ENCODE measurements at regions not wholly inside any gene's neighbourhood (a gene's known extent, or its start where the extent isn't known, plus 50 kb on each side); places are given as distances from the start of the nearest gene placed in this dataset.
"Not testable (repeated sequence)": the region's sequence is repeated elsewhere in the genome, so short reads cannot be mapped to it uniquely, and the experiment has no call there.

DNA sequence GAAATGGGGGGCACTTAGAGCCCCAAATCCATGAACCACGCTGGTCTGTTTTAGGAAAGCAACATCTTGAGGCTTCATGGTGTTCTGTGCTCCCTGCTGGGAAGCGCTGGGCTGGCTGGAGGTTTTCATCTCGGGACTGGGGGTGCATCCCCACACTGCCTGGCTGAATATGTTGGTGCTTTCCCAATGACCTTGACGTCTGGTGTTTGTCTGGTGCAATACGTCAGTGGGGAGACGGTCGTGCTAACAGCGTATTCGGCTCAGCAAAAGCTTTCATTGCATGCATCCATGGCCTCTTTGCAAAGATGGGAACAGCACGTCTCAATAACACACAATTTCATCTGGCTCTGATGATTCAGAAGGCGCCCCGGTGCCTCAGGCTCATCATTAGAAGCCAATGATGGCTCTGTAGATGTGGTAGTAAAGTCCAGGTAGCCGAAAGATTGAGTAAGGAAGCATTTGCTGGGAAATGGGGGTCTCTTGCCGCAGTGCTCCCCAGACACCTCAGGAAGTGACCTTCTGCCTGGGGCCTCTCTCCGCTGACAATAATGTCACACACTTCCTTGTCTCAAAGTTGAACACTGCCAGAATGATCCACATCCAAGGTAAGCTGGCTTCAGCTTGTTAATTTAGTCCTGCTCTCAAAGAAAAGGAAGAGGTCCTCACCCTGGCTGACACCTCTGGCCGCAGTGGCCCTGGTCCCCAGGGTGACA is 97.7 kb downstream of the ING1 start:
- no peak for DNase-seq

DNA sequence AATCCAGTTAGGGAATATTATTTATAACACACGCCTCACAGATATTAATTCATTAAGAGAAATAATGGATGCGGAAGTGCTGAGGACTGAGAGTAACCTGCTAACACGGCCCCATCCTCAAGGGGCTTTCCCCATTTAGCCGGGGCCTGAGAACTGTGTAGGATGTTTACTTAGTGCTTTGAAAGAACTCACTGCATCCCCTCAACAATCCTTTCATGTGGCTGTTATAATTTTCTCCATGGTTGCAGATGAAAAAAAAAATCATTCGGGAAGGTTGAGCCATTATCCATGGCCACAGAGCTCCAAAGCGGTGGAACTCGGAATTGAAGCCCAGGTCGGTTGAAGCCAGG is 98.2 kb downstream of the ING1 start:
- DNase-seq: no peak

DNA sequence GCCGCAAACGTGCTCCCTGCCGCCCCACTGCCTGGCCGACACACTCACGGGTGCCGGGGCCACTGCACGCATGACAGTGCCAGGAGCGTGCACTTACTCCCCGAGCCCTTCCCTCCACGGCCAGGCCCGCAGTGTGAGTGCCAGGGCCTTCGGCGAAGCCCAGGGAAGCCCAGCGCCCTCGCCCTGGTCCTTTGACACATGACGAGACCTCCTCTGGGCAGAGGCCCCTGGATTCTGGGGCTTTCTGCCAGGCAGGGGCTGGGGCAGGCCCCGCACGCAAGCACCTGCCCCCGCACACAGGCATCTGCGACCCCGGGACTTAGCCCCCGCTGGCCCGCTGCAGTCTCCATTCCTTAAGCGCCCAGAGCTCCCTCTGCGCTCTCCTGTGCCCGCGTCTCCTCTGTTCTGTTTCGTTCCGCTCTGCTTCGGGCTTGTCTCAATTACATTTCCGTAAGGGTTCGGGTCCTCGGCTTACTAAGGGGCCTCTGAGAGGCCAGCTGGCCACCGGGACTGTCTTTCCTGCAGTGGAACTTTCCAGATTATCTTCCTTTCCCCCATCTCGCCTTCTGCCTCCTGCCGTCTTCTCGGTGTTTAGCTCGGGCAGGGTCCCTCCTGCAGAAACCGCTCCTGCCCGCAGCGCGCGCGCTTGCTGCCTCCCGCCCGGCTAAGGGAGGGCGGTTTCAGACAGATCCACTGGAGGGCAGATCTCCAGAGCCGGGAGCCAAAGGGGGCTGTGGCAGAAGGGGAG is 98.8 kb downstream of the ING1 start:
- DNase-seq: no peak

DNA sequence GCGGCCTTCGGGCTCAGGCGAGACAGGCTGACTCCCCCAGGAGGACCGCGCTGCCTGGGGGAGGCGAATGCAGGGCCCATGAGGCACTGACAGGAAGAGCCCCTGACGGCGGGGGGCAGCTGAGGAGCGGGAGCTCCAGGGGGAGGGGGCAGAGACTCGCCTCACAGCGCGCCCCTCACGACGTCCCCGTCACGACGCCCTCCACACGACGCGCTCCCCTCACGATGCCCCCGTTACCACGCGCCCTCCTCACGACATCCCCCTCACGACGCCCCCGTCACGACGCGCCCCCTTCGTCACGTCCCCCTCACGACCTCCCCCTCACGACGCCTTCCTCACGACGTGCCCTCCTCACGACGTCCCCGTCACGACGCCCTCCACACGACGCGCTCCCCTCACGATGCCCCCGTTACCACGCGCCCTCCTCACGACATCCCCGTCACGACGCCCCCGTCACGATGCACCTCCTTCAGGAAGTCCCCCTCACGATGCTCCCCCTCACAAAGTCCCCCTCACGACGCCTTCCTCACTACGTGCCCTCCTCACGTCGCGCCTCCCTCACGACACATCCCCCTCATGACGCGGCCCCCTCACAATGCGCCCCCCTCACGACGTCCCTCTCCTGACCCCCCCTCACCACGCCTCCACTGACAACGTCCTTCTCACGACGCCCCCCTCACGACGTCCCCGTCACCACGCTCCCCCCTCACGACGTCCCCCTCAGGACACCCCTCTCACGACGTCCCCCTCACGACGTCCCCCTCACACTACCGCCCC is 99.6 kb downstream of the ING1 start:
- no peak for DNase-seq

DNA sequence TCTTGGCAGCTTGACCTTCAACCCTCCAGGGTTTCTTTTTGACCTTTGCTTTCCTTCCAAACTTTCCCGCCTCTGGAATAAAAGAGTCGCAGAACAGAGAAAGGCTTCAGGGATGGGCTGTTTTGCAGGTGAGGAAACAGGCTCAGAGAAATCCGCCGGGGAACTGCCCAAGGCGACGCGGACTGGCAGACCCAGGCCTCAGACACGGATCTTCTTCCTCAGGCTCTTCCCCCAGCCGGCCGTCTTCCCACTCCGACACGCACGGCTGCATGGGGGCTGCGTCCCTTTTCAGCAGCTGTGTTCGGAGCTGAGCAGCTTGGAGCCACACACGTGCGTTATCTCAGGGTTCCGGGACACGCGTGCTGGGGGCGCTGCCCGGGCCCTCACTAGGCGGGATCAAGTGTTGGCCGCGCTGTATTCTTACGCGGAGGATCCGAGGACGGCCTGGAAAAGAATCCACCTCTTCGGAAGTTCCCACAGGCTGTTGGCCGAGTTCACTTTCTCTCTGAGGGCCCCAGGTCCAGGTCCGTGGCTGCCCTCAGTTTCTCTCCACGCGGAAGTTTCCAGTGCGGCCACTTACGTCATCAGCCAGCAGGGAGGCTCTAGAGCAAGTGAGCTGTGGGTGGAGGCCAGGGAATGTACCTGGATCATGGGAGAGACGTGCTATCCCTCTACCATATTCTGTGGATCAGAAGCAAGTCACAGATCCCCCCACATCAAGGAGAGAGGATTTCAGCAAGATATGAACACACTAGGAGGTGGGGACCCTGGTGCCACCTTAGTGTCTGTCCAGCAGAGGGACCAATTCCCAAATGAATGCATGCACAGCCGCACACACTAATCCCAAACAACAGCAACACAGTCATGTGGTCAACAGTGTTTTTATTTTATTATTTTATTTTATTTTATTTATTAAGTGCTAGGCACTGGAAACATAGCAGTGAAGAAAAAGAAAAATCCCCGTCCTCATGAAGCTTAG is 100.4 kb downstream of the ING1 start:
- DNase-seq: no peak

DNA sequence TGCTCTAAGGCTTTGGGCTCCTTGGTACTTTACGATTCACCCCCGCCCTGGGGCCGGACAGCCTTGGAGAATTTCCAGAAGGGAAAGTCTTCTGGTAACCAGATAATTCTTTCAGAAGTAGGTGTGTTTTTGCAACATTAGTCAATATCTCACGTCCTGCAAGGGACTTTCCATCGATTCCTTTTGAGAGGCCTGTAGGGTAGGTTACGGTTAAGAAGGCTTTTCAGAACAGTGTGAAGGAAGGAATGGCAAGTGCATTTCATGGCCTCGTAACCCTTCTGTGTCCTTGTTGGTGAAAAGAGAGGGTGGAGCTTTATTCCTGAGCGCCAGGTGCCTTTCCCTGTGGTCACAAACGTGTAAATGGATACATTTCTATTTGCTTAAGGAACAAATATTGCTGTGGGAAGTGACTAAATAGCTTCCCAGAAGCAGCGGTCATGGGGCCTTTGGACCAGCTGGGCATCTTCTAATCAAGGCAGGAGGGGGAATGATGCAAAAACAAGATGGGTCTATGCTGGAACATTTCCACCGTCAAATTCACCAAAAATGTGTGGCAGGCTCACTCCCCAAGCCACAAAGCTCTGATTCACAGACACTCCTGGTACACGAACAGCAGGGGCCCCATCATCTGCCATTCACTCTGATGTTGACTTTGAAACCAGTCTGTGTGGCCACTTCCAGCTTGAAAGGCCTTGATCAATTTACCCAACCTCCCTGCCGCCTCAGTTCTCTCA is 99.2 kb downstream of the ANKRD10 start:
- DNase-seq: peak; percentile 91

DNA sequence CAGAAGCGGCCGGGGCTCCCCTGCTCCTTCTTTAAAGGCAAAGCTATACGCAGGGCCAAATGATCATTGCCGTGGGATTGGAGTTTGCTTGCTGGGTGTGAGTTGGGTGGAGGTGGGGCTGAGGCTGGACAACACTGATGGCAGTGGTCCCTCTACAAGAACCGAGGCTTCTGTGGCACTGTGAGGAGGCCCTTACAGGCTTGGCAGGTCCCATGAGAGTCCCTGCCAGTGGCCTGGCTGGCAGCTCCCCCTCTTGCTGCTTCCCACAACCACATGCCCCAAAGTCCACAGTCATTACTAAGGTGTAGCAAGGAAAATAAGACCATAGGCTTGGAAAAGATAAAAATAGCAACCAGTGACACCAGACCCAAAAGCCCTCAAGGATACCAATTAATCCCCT is 98.4 kb downstream of the ANKRD10 start:
- DNase-seq: no peak

DNA sequence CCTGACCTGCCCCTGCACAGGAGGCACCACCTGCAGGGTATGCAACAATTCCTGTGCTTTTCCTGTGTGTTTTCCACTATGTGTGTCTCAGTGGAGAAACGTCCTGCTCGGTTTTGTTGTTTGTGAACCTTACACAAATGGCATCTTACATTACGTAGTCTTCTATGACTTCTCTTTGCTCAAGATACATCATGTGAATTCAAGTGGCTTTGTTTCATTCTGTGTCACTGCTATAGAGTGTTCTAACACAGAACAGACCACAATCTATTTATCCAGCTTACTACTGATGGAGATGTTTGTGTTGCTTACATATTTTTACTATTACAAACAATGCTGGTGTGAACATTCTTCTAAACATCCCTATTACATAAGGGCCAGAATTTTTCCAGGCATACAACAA is 97.7 kb downstream of the ANKRD10 start:
- DNase-seq: no peak

DNA sequence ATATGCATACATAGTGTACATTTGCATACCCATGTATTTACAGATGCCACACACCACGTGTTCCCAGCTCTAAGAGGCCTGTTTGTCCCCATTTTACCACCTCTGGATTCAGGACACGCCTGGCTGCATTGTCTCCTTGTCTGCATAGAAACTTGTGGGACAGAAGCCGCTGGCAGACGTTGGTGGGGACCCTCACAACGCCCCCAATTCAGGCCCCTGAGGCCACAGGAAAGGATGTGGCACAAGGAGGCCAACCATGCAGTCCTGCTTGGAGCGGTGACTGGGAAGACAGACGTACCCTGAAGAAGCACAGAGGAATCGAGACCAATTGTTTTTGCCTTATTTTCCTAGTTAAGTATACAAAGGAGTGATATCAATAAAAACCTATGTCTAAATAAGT is 96.1 kb downstream of the ANKRD10 start:
- no peak for DNase-seq

DNA sequence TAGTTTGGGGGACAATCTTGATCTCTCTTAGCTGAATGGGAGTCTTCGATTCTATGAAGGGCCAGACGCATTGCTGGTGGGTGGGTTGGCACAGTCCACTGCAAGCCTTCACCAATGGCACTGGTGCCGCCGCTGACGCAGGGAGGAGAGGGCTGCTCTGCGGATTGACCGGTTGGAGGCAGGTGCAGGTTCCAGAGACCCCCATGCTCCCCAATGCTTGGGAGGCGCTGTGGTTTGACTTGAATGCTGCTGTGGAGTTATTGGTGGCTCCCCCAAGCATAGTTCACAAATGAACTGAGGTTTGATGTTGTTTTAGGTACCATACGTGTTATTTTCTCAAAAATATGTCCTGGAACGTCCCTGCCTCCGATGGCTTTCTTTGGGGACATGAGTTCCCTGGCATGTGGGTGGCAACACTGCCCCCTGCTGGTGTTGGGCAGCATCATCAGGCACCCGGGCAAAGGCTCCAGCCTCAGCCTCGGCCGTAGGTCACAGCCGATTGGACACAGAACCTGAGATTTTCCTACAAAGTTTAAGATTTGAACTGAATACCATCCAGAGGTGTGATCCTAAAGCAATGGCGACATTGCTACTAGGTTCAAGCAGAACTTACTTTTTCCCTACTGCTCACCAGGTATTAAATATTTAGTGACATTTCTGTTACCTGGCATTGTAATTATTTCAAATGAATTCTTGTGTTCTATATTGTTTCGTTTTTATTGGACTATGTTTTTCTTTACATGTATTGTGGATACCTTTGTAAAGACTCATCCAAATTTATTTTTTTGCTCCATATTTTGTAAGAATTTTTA is 95.5 kb downstream of the ANKRD10 start:
- peak; percentile 82 for DNase-seq

DNA sequence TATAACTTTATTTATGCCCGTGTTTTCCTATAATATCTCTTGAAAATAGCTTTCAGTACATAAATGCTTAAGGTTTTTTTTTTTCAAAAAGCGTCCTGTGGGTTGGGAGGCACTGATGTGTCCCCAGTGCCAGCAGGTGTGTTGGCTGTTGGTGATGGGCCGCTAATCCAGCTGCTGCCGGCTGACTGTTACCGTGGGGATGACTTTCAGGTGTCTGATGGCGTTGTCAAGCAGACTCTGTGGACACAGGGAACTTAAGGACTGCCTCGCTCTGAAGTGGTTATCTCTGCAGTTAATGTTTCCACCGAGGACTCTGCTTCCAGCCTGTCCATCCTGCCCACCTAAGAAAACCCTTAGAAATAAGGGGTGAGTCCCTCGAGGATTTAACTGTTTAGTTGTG is 94.5 kb downstream of the ANKRD10 start:
- peak; percentile 91 for DNase-seq

DNA sequence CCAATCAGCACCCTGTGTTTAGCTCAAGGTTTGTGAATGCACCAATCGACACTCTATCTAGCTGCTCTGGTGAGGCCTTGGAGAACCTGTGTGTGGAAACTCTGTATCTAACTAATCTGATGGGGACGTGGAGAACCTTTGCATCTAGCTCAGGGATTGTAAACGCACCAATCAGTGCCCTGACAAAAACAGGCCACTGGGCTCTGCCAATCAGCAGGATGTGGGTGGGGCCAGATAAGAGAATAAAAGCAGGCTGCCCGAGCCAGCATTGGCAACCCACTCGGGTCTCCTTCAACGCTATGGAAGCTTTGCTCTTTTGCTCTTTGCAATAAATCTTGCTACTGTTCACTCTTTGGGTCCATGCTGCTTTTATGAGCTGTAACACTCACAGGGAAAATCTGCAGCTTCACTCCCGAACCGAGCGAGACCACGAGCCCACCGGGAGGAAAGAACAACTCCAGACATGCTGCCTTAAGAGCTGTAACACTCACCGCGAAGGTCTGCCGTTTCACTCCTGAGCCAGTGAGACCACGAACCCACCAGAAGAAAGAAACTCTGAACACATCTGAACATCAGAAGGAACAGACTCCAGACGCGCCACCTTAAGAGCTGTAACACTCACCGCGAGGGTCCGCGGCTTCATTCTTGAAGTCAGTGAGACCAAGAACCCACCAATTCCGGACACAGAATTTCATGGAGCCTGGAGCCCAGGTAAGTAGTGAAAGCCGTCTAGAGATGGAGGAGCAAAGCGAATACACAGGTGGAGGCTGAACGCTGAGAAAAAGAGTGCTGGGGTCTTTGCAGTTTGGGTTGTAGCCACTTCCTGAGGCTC is 92.8 kb downstream of the ANKRD10 start:
- not testable (repeated sequence) for DNase-seq

DNA sequence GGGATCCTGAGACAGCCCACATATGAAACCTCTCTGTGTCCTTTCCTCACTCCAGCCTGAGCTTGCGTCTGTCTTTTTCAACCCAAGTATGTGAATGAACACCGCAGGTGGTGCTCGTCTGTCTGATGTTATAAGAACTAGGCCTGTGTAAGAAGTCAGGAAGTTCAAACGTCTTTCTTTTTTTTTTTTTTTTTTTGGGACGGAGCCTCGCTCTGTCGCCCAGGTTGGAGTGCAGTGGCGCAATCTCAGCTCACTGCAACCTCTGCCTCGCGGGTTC is 92.3 kb downstream of the ANKRD10 start:
- no peak for DNase-seq

DNA sequence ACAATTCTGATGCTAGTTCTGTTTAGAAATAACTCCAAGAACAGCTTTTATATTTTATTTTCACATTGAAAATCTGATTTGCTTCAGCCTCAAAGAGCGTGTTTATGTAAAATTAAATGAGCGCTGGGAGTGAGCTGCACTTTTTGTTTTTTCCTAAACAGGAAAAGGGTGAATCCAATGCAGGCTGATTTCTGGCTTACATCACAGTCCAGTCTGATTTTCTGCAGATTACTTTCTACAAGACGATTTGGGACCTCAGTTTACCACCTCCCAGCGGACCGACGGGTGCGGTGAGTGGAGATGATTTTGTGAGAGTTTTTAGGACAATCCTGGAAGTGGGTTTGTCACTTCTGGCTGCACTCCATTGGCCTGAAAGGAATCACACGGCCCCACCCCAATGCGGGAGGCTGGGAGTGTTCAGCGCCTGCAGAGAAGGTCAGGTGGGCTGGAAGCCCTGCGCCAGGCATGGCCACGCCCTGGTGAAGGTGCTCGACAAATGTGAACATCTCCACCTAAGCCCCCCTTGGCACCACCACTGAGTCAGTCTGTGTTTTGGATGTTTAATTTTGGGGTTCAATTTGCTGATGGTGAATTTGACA is 90.1 kb downstream of the ANKRD10 start:
- DNase-seq: peak; percentile 57

DNA sequence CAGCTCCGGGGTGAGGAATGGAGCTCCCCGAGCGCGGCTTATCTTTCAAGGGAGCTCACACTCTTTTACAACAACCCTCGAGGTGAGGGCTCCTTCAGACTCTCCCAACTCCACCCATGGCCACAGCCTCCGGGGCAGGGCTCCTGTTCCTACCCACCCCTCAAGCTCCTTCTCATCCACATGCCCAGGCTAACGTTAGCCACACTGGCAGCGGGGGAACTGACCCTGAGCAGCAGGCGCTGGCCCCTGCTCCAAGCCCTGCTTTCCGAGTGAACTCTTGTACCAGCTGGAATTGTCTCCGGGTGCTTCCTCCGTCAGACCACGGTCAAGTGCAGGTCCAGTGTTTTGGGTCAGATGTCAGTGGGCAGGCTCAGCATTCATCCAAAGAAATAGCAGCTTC is 89.4 kb downstream of the ANKRD10 start:
- no peak for DNase-seq

DNA sequence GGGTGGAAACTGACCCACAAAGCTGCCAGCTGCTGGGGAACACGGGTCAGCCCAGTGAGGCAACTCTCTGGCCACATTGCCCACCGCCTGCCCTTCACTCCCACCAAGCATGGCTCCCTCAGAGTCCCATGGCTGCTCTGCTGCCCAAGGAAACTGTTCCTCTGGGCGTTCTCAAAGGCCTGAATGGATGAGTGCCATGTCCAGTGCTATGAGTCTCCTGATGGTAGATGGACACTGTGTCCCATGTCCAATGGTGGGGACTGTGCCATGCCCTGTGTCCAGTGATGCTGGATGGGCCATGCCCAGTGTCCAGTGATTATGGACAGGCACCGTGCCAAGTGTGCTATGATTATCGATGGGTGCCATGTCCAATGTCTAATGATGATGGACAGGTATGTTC is 88.8 kb downstream of the ANKRD10 start:
- DNase-seq: no peak

DNA sequence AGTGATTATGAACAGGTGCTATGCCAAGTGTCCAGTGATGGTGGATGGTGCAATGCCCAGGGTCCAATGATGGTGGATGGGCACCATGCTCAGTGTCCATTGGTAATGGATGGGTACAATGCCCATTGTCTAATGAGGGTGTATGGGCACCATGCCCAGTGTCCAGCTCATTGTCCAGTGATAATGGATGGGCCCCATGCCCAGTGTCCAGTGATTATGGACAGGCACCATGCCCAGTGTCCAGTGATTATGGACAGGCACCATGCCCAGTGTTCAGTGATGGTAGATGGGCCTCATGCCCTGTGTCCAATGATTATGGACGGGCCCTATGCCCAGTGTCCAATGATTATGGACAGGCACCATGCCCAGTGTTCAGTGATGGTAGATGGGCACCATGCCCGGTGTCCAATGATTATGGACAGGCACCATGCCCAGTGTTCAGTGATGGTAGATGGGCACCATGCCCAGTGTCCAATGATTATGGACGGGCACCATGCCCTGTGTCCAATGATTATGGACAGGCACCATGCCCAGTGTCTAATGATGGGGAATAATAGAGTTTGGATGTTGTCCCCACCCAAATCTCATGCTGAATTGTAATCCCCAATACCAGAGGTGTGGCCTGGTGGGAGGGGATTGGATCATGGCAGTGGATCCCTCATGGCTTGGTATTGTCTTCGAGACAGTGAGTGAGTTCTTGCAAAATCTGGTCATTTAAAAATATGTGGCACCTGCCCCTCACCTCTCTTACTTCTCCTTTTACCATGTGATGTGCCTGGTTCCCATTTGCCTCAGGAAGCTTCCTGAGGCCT is 87.8 kb downstream of the ANKRD10 start:
- no peak for DNase-seq

Data from NCI-H146 (cell line).